Stimulated activated CD4-positive, alpha-beta T cell treated with anti-CD3 and anti-CD28 coated beads, Interleukin-2, amount 100 ng/mL, for 48 hours (primary cell): ENCODE measurements at regions not wholly inside any gene's neighbourhood (a gene's known extent, or its start where the extent isn't known, plus 50 kb on each side); places are given as distances from the start of the nearest gene placed in this dataset.

Experiments
- DNase-seq, 2 donors: peaks; one replicate each; pipeline ENCODE4 v3.0.0-alpha.2; 2020

- DNase-seq = no peak
Measured at GRCh38 chr11:91854780-91855179, 369.8 kb upstream of the FAT3 start.

- DNase-seq = no peak
Measured at GRCh38 chr11:91854171-91854570, 370.4 kb upstream of the FAT3 start.

- no peak for DNase-seq
Measured at GRCh38 chr11:91851908-91852307, 372.7 kb upstream of the FAT3 start.

GRCh38 chr11:91850533-91851275 is 373.9 kb upstream of the FAT3 start:
- no peak for DNase-seq

- DNase-seq = no peak
Measured at GRCh38 chr11:91850021-91850420, 374.6 kb upstream of the FAT3 start.

GRCh38 chr11:91846649-91847048 is 378.0 kb upstream of the FAT3 start:
- DNase-seq = no peak

- DNase-seq = no peak
Measured at GRCh38 chr11:91846002-91846401, 378.6 kb upstream of the FAT3 start.

GRCh38 chr11:91840640-91841240 is 383.9 kb upstream of the FAT3 start:
- no peak for DNase-seq

- DNase-seq = no peak
Measured at GRCh38 chr11:91837411-91838330, 386.9 kb upstream of the FAT3 start.

- DNase-seq = no peak
Measured at GRCh38 chr11:91835051-91835560, 389.5 kb upstream of the FAT3 start.

- DNase-seq = no peak
Measured at GRCh38 chr11:91828901-91829300, 395.7 kb upstream of the FAT3 start.

GRCh38 chr11:91825777-91826176 is 398.8 kb upstream of the FAT3 start:
- no peak for DNase-seq

- no peak for DNase-seq
Measured at GRCh38 chr11:91823252-91823830, 401.3 kb upstream of the FAT3 start.

- no peak for DNase-seq
Measured at GRCh38 chr11:91822805-91823204, 401.8 kb upstream of the FAT3 start.

GRCh38 chr11:91820709-91821108 is 403.9 kb upstream of the FAT3 start:
- no peak for DNase-seq

GRCh38 chr11:91819777-91820176 is 404.8 kb upstream of the FAT3 start:
- no peak for DNase-seq

GRCh38 chr11:91819195-91819594 is 405.4 kb upstream of the FAT3 start:
- no peak for DNase-seq

- DNase-seq = no peak
Measured at GRCh38 chr11:91817996-91818395, 406.6 kb upstream of the FAT3 start.

- no peak for DNase-seq
Measured at GRCh38 chr11:91813263-91813662, 411.4 kb upstream of the FAT3 start.

- DNase-seq = no peak
Measured at GRCh38 chr11:91810871-91811270, 413.7 kb upstream of the FAT3 start.

- DNase-seq = no peak
Measured at GRCh38 chr11:91805293-91805692, 419.3 kb upstream of the FAT3 start.

- no peak for DNase-seq
Measured at GRCh38 chr11:91804042-91804441, 420.6 kb upstream of the FAT3 start.

GRCh38 chr11:91802475-91802874 is 422.1 kb upstream of the FAT3 start:
- no peak for DNase-seq
